Naive thymus-derived CD8-positive, alpha-beta T cell (primary cell): ENCODE measurements at regions not wholly inside any gene's neighbourhood (a gene's known extent, or its start where the extent isn't known, plus 50 kb on each side); places are given as distances from the start of the nearest gene placed in this dataset.
A peak's percentile ranks its signal among the peaks of the same experiment; 100 is the strongest.
"Not testable (repeated sequence)": the region's sequence is repeated elsewhere in the genome, so short reads cannot be mapped to it uniquely, and the experiment has no call there.

Experiments used
- ATAC-seq, 2 donors: fragments of 150-1000 bp; cut with Tn5 transposase in 1 of 2; sonication (Bioruptor Pico), chemical (Tn5 transposase) in 1 of 2; 1 replicate in 1 of 2; 2 replicates in 1 of 2; pipeline ENCODE4 v1.10.0; 2021; ENCODE audit warnings: mild to moderate bottlenecking in 2 of 2, moderate library complexity in 2 of 2
- POLR2A ChIA-PET: fragments of 350-600 bp; sonication (Branson Sonifier 250); formaldehyde crosslinking; loops from one replicate; lab custom pipeline; 2021; ENCODE audit warnings: antibody characterized with exemption; lab: Charles Lee
- DNase-seq, 10 donors: peaks; one replicate each; pipeline versions ENCODE4 v3.0.0 to v3.0.0-alpha.2; 2020 to 2022
- H3K27ac Mint-ChIP-seq, 10 donors: one replicate each; pipeline ENCODE4 v1.8.0; 2020 to 2022; ENCODE audit warnings: mild to moderate bottlenecking in 10 of 10, mixed read lengths in 10 of 10, moderate library complexity in 4 of 10, inconsistent platforms in 1 of 10
- H3K27me3 Mint-ChIP-seq, 5 donors: one replicate each; pipeline ENCODE4 v1.8.0; 2021 to 2022; ENCODE audit warnings: mixed read lengths in 5 of 5
- H3K36me3 Mint-ChIP-seq, 3 donors: one replicate each; pipeline ENCODE4 v1.8.0; 2020 to 2022; ENCODE audit warnings: mixed read lengths in 3 of 3, mild to moderate bottlenecking in 2 of 3, inconsistent platforms in 1 of 3
- H3K4me1 Mint-ChIP-seq, 4 donors: one replicate each; pipeline ENCODE4 v1.8.0; 2021 to 2022; ENCODE audit warnings: mixed read lengths in 4 of 4
- H3K4me3 Mint-ChIP-seq, 10 donors: one replicate each; pipeline ENCODE4 v1.8.0; 2020 to 2022; ENCODE audit warnings: mild to moderate bottlenecking in 10 of 10, mixed read lengths in 10 of 10, moderate library complexity in 6 of 10, inconsistent platforms in 1 of 10
- H3K9me3 Mint-ChIP-seq, 9 donors: one replicate each; pipeline ENCODE4 v1.8.0; 2020 to 2022; ENCODE audit warnings: mixed read lengths in 9 of 9, mild to moderate bottlenecking in 3 of 9, inconsistent platforms in 1 of 9, moderate library complexity in 1 of 9

GRCh38 chr5:99161538-99161937 is 232.7 kb upstream of the CHD1 start:
- H3K27me3 Mint-ChIP-seq, POLR2A ChIA-PET, H3K27ac Mint-ChIP-seq, H3K4me1 Mint-ChIP-seq, DNase-seq, ATAC-seq, H3K36me3 Mint-ChIP-seq, H3K4me3 Mint-ChIP-seq: not testable (repeated sequence)
- H3K9me3 Mint-ChIP-seq, result peaks cover 0 to 12% (median 2%) of the 10 kb centered on the region in 9 donors

GRCh38 chr5:99156688-99157087 is 227.9 kb upstream of the CHD1 start:
- Mint-ChIP-seq H3K4me1 (no peaks in the 10 kb centered on the region), H3K9me3 (peaks cover 0 to 3% (median 0%) of the 10 kb centered on the region in 9 donors), H3K36me3 (no peaks in the 10 kb centered on the region), H3K27ac (no peak overlapping the region), H3K4me3 (no peak overlapping the region), H3K27me3 (peaks cover 0 to 2% (median 0%) of the 10 kb centered on the region in 5 donors)
- DNase-seq, result no peak
- no peak for ATAC-seq
- POLR2A ChIA-PET, result no interaction called here

- peaks cover 0 to 22% (median 0%) of the 10 kb centered on the region in 3 donors for H3K36me3 Mint-ChIP-seq
- ATAC-seq, H3K27ac Mint-ChIP-seq, H3K4me1 Mint-ChIP-seq, DNase-seq, POLR2A ChIA-PET, H3K4me3 Mint-ChIP-seq: not testable (repeated sequence)
- H3K27me3 Mint-ChIP-seq, result peaks cover 2 to 22% (median 8%) of the 10 kb centered on the region in 5 donors
- H3K9me3 Mint-ChIP-seq, result peaks cover 9 to 50% (median 25%) of the 10 kb centered on the region in 9 donors
Measured at GRCh38 chr5:99143283-99143795, 214.5 kb upstream of the CHD1 start.

GRCh38 chr5:99141534-99142128 is 212.8 kb upstream of the CHD1 start:
- peaks cover 9 to 40% (median 22%) of the 10 kb centered on the region in 9 donors for H3K9me3 Mint-ChIP-seq
- POLR2A ChIA-PET, result no interaction called here
- H3K36me3 Mint-ChIP-seq, result peaks cover 0 to 17% (median 0%) of the 10 kb centered on the region in 3 donors
- DNase-seq, result no peak
- H3K4me3 Mint-ChIP-seq, result no peak overlapping the region
- H3K27ac Mint-ChIP-seq, result no peak overlapping the region
- no peaks in the 10 kb centered on the region for H3K4me1 Mint-ChIP-seq
- ATAC-seq, result no peak
- H3K27me3 Mint-ChIP-seq, result peaks cover 3 to 23% (median 12%) of the 10 kb centered on the region in 5 donors

GRCh38 chr5:99138911-99139310 is 210.1 kb upstream of the CHD1 start:
- Mint-ChIP-seq H3K4me1 (no peaks in the 10 kb centered on the region), H3K9me3 (peaks cover under 1 to 21% (median 11%) of the 10 kb centered on the region in 9 donors), H3K36me3 (peaks cover 0 to 7% (median 0%) of the 10 kb centered on the region in 3 donors), H3K4me3 (no peak overlapping the region), H3K27me3 (peaks cover 5 to 17% (median 16%) of the 10 kb centered on the region in 5 donors), H3K27ac (no peak overlapping the region)
- no peak for ATAC-seq
- POLR2A ChIA-PET, result no interaction called here
- DNase-seq, result no peak

- Mint-ChIP-seq H3K27ac (no peak overlapping the region), H3K4me3 (no peak overlapping the region), H3K36me3 (no peaks in the 10 kb centered on the region), H3K27me3 (peaks cover 5 to 16% (median 7%) of the 10 kb centered on the region in 5 donors), H3K9me3 (no peaks in the 10 kb centered on the region), H3K4me1 (no peaks in the 10 kb centered on the region)
- no peak for DNase-seq
- POLR2A ChIA-PET, result no interaction called here
- no peak for ATAC-seq
Measured at GRCh38 chr5:99133921-99134320, 205.1 kb upstream of the CHD1 start.

GRCh38 chr5:99129768-99130501 is 201.1 kb upstream of the CHD1 start:
- Mint-ChIP-seq H3K9me3 (no peaks in the 10 kb centered on the region), H3K27me3 (peaks cover 0 to 9% (median 4%) of the 10 kb centered on the region in 5 donors), H3K4me3 (no peak overlapping the region), H3K36me3 (no peaks in the 10 kb centered on the region), H3K4me1 (no peaks in the 10 kb centered on the region), H3K27ac (no peak overlapping the region)
- ATAC-seq (no peak), DNase-seq (no peak)
- POLR2A ChIA-PET, result no interaction called here

GRCh38 chr5:99122976-99123375 is 194.2 kb upstream of the CHD1 start:
- H3K4me3 Mint-ChIP-seq, result no peak overlapping the region
- POLR2A ChIA-PET, result no interaction called here
- DNase-seq, result no peak
- H3K9me3 Mint-ChIP-seq, result no peaks in the 10 kb centered on the region
- H3K36me3 Mint-ChIP-seq, result no peaks in the 10 kb centered on the region
- ATAC-seq, result no peak
- H3K4me1 Mint-ChIP-seq, result no peaks in the 10 kb centered on the region
- H3K27ac Mint-ChIP-seq, result no peak overlapping the region
- peaks cover 4 to 12% (median 8%) of the 10 kb centered on the region in 5 donors for H3K27me3 Mint-ChIP-seq

GRCh38 chr5:99119326-99119725 is 190.5 kb upstream of the CHD1 start:
- DNase-seq (no peak), ATAC-seq (no peak)
- H3K27me3 Mint-ChIP-seq, result peaks cover 5 to 9% (median 8%) of the 10 kb centered on the region in 5 donors
- POLR2A ChIA-PET, result no interaction called here
- H3K27ac Mint-ChIP-seq, result no peak overlapping the region
- no peaks in the 10 kb centered on the region for H3K36me3 Mint-ChIP-seq
- no peak overlapping the region for H3K4me3 Mint-ChIP-seq
- no peaks in the 10 kb centered on the region for H3K4me1 Mint-ChIP-seq
- H3K9me3 Mint-ChIP-seq, result no peaks in the 10 kb centered on the region

- POLR2A ChIA-PET, result no interaction called here
- no peak overlapping the region for H3K4me3 Mint-ChIP-seq
- H3K27me3 Mint-ChIP-seq, result peaks cover 7 to 17% (median 12%) of the 10 kb centered on the region in 5 donors
- H3K27ac Mint-ChIP-seq, result no peak overlapping the region
- no peaks in the 10 kb centered on the region for H3K36me3 Mint-ChIP-seq
- no peak for ATAC-seq
- H3K9me3 Mint-ChIP-seq, result no peaks in the 10 kb centered on the region
- DNase-seq, result no peak
- H3K4me1 Mint-ChIP-seq, result no peaks in the 10 kb centered on the region
Measured at GRCh38 chr5:99116526-99116925, 187.7 kb upstream of the CHD1 start.

GRCh38 chr5:99109894-99110293 is 181.1 kb upstream of the CHD1 start:
- Mint-ChIP-seq H3K27ac (no peak overlapping the region), H3K4me3 (no peak overlapping the region), H3K9me3 (no peaks in the 10 kb centered on the region), H3K27me3 (peaks cover 2 to 14% (median 6%) of the 10 kb centered on the region in 5 donors), H3K4me1 (peaks cover 0 to 2% (median 0%) of the 10 kb centered on the region in 4 donors), H3K36me3 (no peaks in the 10 kb centered on the region)
- ATAC-seq, result no peak
- DNase-seq, result no peak
- POLR2A ChIA-PET, result no interaction called here

- no peak overlapping the region for H3K4me3 Mint-ChIP-seq
- no peak overlapping the region for H3K27ac Mint-ChIP-seq
- no peaks in the 10 kb centered on the region for H3K9me3 Mint-ChIP-seq
- DNase-seq (no peak), ATAC-seq (no peak)
- POLR2A ChIA-PET, result no interaction called here
- H3K27me3 Mint-ChIP-seq, result peaks cover 0 to 10% (median under 1%) of the 10 kb centered on the region in 5 donors
- H3K4me1 Mint-ChIP-seq, result peaks cover 0 to 2% (median 0%) of the 10 kb centered on the region in 4 donors
- no peaks in the 10 kb centered on the region for H3K36me3 Mint-ChIP-seq
Measured at GRCh38 chr5:99105216-99105615, 176.4 kb upstream of the CHD1 start.

- no peaks in the 10 kb centered on the region for H3K9me3 Mint-ChIP-seq
- DNase-seq (peak in 4 of 10 donors; percentile 2 to 20 (median 19)), ATAC-seq (no peak)
- POLR2A ChIA-PET, result no interaction called here
- H3K36me3 Mint-ChIP-seq, result no peaks in the 10 kb centered on the region
- no peak overlapping the region for H3K4me3 Mint-ChIP-seq
- no peak overlapping the region for H3K27ac Mint-ChIP-seq
- H3K4me1 Mint-ChIP-seq, result peaks cover 0 to 2% (median 0%) of the 10 kb centered on the region in 4 donors
- H3K27me3 Mint-ChIP-seq, result peaks cover 0 to 8% (median 2%) of the 10 kb centered on the region in 5 donors
Measured at GRCh38 chr5:99104538-99105132, 175.8 kb upstream of the CHD1 start.
